ENCODE measurements at regions not wholly inside any gene's neighbourhood (a gene's known extent, or its start where the extent isn't known, plus 50 kb on each side); places are given as distances from the start of the nearest gene placed in this dataset.

DNA sequence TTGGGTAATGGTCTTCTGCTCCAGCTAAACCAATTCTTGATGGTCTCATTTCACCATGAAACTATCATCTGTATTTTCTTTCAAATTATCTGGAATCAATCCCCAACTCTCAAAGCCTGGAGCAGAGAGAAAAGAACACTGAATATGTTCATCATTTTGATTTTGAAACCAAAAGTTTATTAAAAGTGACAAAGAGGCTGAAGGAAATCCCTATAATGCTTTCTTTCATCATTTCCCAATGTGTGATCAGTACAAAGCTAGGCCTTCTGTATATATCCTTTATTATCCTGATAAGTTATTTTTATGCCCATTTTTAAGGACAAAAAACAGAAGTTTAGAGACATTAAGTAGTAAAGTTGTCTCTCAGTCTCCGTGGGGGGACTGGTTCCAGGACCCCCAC lies 50.1 kb upstream of the MBNL1 start:
- Histone ChIP-seq H3K4me3 (ENCODE audit: low read depth in 1 of 2, low read length in 1 of 2) (no peak overlapping the region), H3K27me3 (no peaks in the 10 kb centered on the region), H3K27ac (no peak overlapping the region), H3K4me1 (ENCODE audit: control insufficient read depth in 1 of 2, insufficient read depth in 1 of 2, low read depth in 1 of 2, low read length in 1 of 2) (peaks cover 22 to 33% of the 10 kb centered on the region in 2 experiments), H3K9me3 (no peaks in the 10 kb centered on the region), H3K36me3 (no peaks in the 10 kb centered on the region)
- TF ChIP-seq, protein P1, sequence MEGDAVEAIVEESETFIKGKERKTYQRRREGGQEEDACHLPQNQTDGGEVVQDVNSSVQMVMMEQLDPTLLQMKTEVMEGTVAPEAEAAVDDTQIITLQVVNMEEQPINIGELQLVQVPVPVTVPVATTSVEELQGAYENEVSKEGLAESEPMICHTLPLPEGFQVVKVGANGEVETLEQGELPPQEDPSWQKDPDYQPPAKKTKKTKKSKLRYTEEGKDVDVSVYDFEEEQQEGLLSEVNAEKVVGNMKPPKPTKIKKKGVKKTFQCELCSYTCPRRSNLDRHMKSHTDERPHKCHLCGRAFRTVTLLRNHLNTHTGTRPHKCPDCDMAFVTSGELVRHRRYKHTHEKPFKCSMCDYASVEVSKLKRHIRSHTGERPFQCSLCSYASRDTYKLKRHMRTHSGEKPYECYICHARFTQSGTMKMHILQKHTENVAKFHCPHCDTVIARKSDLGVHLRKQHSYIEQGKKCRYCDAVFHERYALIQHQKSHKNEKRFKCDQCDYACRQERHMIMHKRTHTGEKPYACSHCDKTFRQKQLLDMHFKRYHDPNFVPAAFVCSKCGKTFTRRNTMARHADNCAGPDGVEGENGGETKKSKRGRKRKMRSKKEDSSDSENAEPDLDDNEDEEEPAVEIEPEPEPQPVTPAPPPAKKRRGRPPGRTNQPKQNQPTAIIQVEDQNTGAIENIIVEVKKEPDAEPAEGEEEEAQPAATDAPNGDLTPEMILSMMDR (IDR thresholded peaks at IDR 0.05) = no peak

Measured in neutrophil (primary cell).